H1 (cell line): ENCODE measurements at regions not wholly inside any gene's neighbourhood (a gene's known extent, or its start where the extent isn't known, plus 50 kb on each side); places are given as distances from the start of the nearest gene placed in this dataset.

Experiments
- CTCF ChIA-PET: fragments of 300-600 bp; sonication (Branson Sonifier 250); formaldehyde crosslinking; loops from one replicate; lab custom pipeline; 2021; ENCODE audit not compliant: partially characterized antibody; lab: Charles Lee
- POLR2A ChIA-PET: fragments of 300-600 bp; sonication (Branson Sonifier 250); formaldehyde crosslinking; loops from one replicate; lab custom pipeline; 2021; ENCODE audit warnings: inconsistent platforms; ENCODE audit not compliant: partially characterized antibody; lab: Charles Lee
- DNase-seq, 2 experiments: peaks; one replicate each; pipeline versions ENCODE4 v3.0.0 to v3.0.0-alpha.2; 2010 to 2022; ENCODE audit warnings: low spot score in 2 of 2, low read depth in 1 of 2, mixed read lengths in 1 of 2
- FAIRE-seq: peaks from 2 replicates; lab custom pipeline; 2011; peaks lifted over from hg19 to GRCh38; lab: Jason Lieb, UNC
- H2AFZ ChIP-seq: 2 replicates; pipeline ENCODE4 v1.8.1; 2012; ENCODE audit warnings: low read length, inconsistent platforms
- H2AK5ac ChIP-seq: 2 replicates; pipeline ENCODE4 v1.6.1; 2013; ENCODE audit warnings: low read depth, low read length
- H2BK120ac ChIP-seq: replicated peaks from 2 replicates; pipeline ENCODE3; 2013; ENCODE audit warnings: low read depth, low read length, inconsistent platforms
- H2BK12ac ChIP-seq: 2 replicates; pipeline ENCODE4 v1.6.1; 2013; ENCODE audit warnings: low read depth, low read length
- H2BK15ac ChIP-seq: 2 replicates; pipeline ENCODE4 v1.6.1; 2013; ENCODE audit warnings: low read length
- H2BK20ac ChIP-seq: 2 replicates; pipeline ENCODE4 v1.6.1; 2013; ENCODE audit warnings: low read length
- H2BK5ac ChIP-seq: 2 replicates; pipeline ENCODE4 v1.6.1; 2013; ENCODE audit warnings: low read depth, low read length
- H3K14ac ChIP-seq: 2 replicates; pipeline ENCODE4 v1.6.1; 2013; ENCODE audit warnings: inconsistent platforms; ENCODE audit not compliant: insufficient read length
- H3K18ac ChIP-seq: 2 replicates; pipeline ENCODE4 v1.6.1; 2013; ENCODE audit warnings: low read length; ENCODE audit errors: extremely low read depth
- H3K23ac ChIP-seq: 2 replicates; pipeline ENCODE4 v1.6.1; 2013; ENCODE audit warnings: inconsistent platforms; ENCODE audit not compliant: insufficient read length
- H3K23me2 ChIP-seq: 2 replicates; pipeline ENCODE4 v1.6.1; 2013; ENCODE audit warnings: low read depth, low read length
- H3K27ac ChIP-seq: 2 replicates; pipeline ENCODE4 v1.6.1; 2011; ENCODE audit warnings: low read depth, low read length, inconsistent platforms
- H3K27me3 ChIP-seq, 4 experiments: replicated peaks in 1 of 4; 1 replicate in 1 of 4; 2 replicates in 3 of 4; pipeline versions ENCODE4 v1.6.1 to v1.8.1; 2011 to 2013; ENCODE audit warnings: low read length in 3 of 4, mild to moderate bottlenecking in 3 of 4, inconsistent platforms in 2 of 4, mixed read lengths in 2 of 4, moderate library complexity in 1 of 4; ENCODE audit not compliant: control insufficient read depth in 3 of 4, insufficient read depth in 3 of 4; ENCODE audit errors: extremely low read depth in 1 of 4
- H3K36me3 ChIP-seq, 4 experiments: 2 replicates each; pipeline versions ENCODE4 v1.6.1 to v1.8.1; 2011 to 2013; ENCODE audit warnings: mild to moderate bottlenecking in 4 of 4, low read length in 3 of 4, moderate library complexity in 2 of 4, control low read depth in 1 of 4, inconsistent platforms in 1 of 4; ENCODE audit not compliant: insufficient read depth in 4 of 4, control insufficient read depth in 2 of 4
- H3K4ac ChIP-seq: replicated peaks from 2 replicates; pipeline ENCODE3; 2013; ENCODE audit warnings: low read length, low read depth, mixed read lengths, inconsistent platforms; ENCODE audit not compliant: insufficient read length
- H3K4me1 ChIP-seq, 4 experiments: replicated peaks in 1 of 4; 1 replicate in 1 of 4; 2 replicates in 3 of 4; pipeline versions ENCODE4 v1.6.1 to v1.8.1; 2011 to 2013; ENCODE audit warnings: low read length in 3 of 4, inconsistent platforms in 2 of 4, mixed read lengths in 1 of 4; ENCODE audit not compliant: insufficient read depth in 4 of 4, control insufficient read depth in 3 of 4
- H3K4me2 ChIP-seq, 2 experiments: 2 replicates each; pipeline versions ENCODE4 v1.6.1 to v1.8.1; 2011 to 2013; ENCODE audit warnings: low read depth in 2 of 2, low read length in 2 of 2, control low read depth in 1 of 2, inconsistent platforms in 1 of 2, mild to moderate bottlenecking in 1 of 2; ENCODE audit not compliant: insufficient read depth in 1 of 2
- H3K4me3 ChIP-seq, 4 experiments: fragments of 200-600, 300-600 bp in 1 of 4; sonication (generic), shearing (Covaris generic), sonication (Bioruptor Twin) in 1 of 4; 2 replicates each; pipeline versions ENCODE4 v1.5.1 to v1.8.1; 2011 to 2016; ENCODE audit warnings: low read length in 4 of 4, low read depth in 3 of 4, control low read depth in 2 of 4, inconsistent platforms in 2 of 4, mild to moderate bottlenecking in 2 of 4, mixed read lengths in 1 of 4, moderate library complexity in 1 of 4; ENCODE audit not compliant: insufficient read depth in 2 of 4; ENCODE audit errors: extremely low read depth in 1 of 4
- H3K56ac ChIP-seq: replicated peaks from 2 replicates; pipeline ENCODE3; 2013; ENCODE audit warnings: low read depth, mild to moderate bottlenecking, mixed read lengths, low read length, inconsistent platforms; ENCODE audit not compliant: insufficient read length
- H3K79me1 ChIP-seq: 2 replicates; pipeline ENCODE4 v1.6.1; 2013; ENCODE audit warnings: low read depth, low read length, control low read depth
- H3K79me2 ChIP-seq, 2 experiments: 2 replicates each; pipeline versions ENCODE4 v1.6.1 to v1.8.1; 2012 to 2013; ENCODE audit warnings: low read length in 2 of 2, mild to moderate bottlenecking in 2 of 2, inconsistent platforms in 1 of 2; ENCODE audit not compliant: insufficient read depth in 2 of 2, control insufficient read depth in 1 of 2
- H3K9ac ChIP-seq, 4 experiments: replicated peaks in 1 of 4; 1 replicate in 1 of 4; 2 replicates in 3 of 4; pipeline versions ENCODE4 v1.6.1 to v1.8.1; 2011 to 2013; ENCODE audit warnings: low read depth in 3 of 4, low read length in 3 of 4, control low read depth in 2 of 4, mild to moderate bottlenecking in 2 of 4, moderate library complexity in 2 of 4, inconsistent platforms in 1 of 4; ENCODE audit errors: extremely low read depth in 1 of 4
- H3K9me3 ChIP-seq, 2 experiments: 2 replicates each; pipeline versions ENCODE4 v1.6.1 to v1.8.1; 2012 to 2013; ENCODE audit warnings: mild to moderate bottlenecking in 2 of 2, moderate library complexity in 2 of 2, control low read depth in 1 of 2, inconsistent platforms in 1 of 2, low read depth in 1 of 2, low read length in 1 of 2, mixed read lengths in 1 of 2; ENCODE audit not compliant: insufficient read depth in 2 of 2
- H4K20me1 ChIP-seq, 2 experiments: replicated peaks in 1 of 2; 2 replicates each; pipeline versions ENCODE3 to v1.8.1; 2011 to 2013; ENCODE audit warnings: inconsistent platforms in 2 of 2, low read length in 2 of 2, mild to moderate bottlenecking in 1 of 2; ENCODE audit not compliant: insufficient read depth in 2 of 2, control insufficient read depth in 1 of 2
- H4K5ac ChIP-seq: 2 replicates; pipeline ENCODE4 v1.6.1; 2013; ENCODE audit warnings: low read length, low read depth, mixed read lengths, inconsistent platforms; ENCODE audit not compliant: insufficient read length
- H4K8ac ChIP-seq: 2 replicates; pipeline ENCODE4 v1.8.0; 2013; ENCODE audit warnings: mild to moderate bottlenecking, moderate library complexity, low read length, inconsistent platforms; ENCODE audit not compliant: insufficient read depth; ENCODE audit errors: extremely low read depth
- H4K91ac ChIP-seq: replicated peaks from 2 replicates; pipeline ENCODE3; 2013; ENCODE audit warnings: low read length, mixed read lengths, inconsistent platforms; ENCODE audit not compliant: insufficient read length
- BCL11A ChIP-seq, 2 experiments: IDR thresholded peaks; one replicate each; pipeline ENCODE4 v1.6.1; 2011; ENCODE audit warnings: low read depth in 2 of 2, low read length in 2 of 2, mild to moderate bottlenecking in 2 of 2
- CHD1 ChIP-seq: IDR thresholded peaks from 2 replicates; pipeline ENCODE4 v1.6.1; 2012; ENCODE audit warnings: low read depth, low read length, improper control_type of control experiment
- NRF1 ChIP-seq: IDR thresholded peaks from 2 replicates; pipeline ENCODE4 v1.6.1; 2011; ENCODE audit warnings: mild to moderate bottlenecking, low read depth, low read length, improper control_type of control experiment
- TEAD4 ChIP-seq: IDR thresholded peaks from 2 replicates; pipeline ENCODE4 v1.6.1; 2012; ENCODE audit warnings: low read depth, low read length, inconsistent platforms, mixed read lengths
- WGBS, 2 experiments: shearing (Covaris generic) in 1 of 2; methylation state at CpG; one replicate each; pipeline versions ENCODE4 v1.1.6 to v1.1.7; 2013 to 2015; ENCODE audit warnings: low lambda C conversion rate in 2 of 2, mixed read lengths in 2 of 2, inconsistent platforms in 1 of 2, low coverage in 1 of 2, missing lambda C conversion rate in 1 of 2; ENCODE audit not compliant: insufficient replicate concordance in 2 of 2, insufficient coverage in 1 of 2, insufficient read length in 1 of 2; ENCODE audit errors: extremely low coverage in 1 of 2, missing lambda C conversion rate in 1 of 2; 5-methylcytosine and 5-hydroxymethylcytosine counted together

- Histone ChIP-seq H3K9ac (no peak overlapping the region), H2BK5ac (no peak overlapping the region), H3K27me3 (no peaks in the 10 kb centered on the region), H3K4me3 (no peak overlapping the region), H3K23me2 (peaks cover 15% of the 10 kb centered on the region), H2BK12ac (no peak overlapping the region), H2BK15ac (no peak overlapping the region), H3K18ac (no peak overlapping the region; the same call in 1 of the 2 replicates), H3K27ac (no peak overlapping the region), H4K20me1 (peaks cover 0 to 5% of the 10 kb centered on the region in 2 experiments), H4K91ac (peak overlapping the region; percentile 40), H4K5ac (no peak overlapping the region), H2BK120ac (no peak overlapping the region), H3K4ac (no peak overlapping the region), H3K79me1 (peaks cover 4% of the 10 kb centered on the region; the same call in 1 of the 2 replicates), H3K36me3 (no peaks in the 10 kb centered on the region; a peak in 1 of 8 replicates), H3K4me2 (no peak overlapping the region), H3K9me3 (peaks cover 0 to 5% of the 10 kb centered on the region in 2 experiments; a peak in 1 of 4 replicates), H3K4me1 (peaks cover 0 to 2% (median 0%) of the 10 kb centered on the region in 4 experiments; a peak in 1 of 7 replicates), H4K8ac (no peak overlapping the region; the same call in 1 of the 2 replicates), H3K14ac (no peak overlapping the region), H2AFZ (no peak overlapping the region), H2BK20ac (no peak overlapping the region), H3K23ac (no peak overlapping the region), H3K79me2 (peaks cover 0 to 4% of the 10 kb centered on the region in 2 experiments; a peak in 1 of 4 replicates), H3K56ac (no peak overlapping the region), H2AK5ac (peak overlapping the region; percentile 53; the same call in 1 of the 2 replicates)
- no peak for TF ChIP-seq BCL11A (IDR thresholded peaks at IDR 0.05; ENCODE audit: low read depth in 2 of 2, low read length in 2 of 2)
- no peak for TF ChIP-seq CHD1
- TF ChIP-seq TEAD4: no peak
- TF ChIP-seq NRF1: no peak
- DNase-seq: no peak
- CTCF ChIA-PET: interaction anchor here (0.7 kb wide), 1 partner anchor 171 kb away, joined by 3 read pairs; no protein-coding TSS in a partner anchor
- WGBS, 2 experiments: 90% methylated on average over 25 of the region's 25 CpGs; no CpG with 5 or more reads in 1 of the 2 experiments
- no peak for FAIRE-seq
- POLR2A ChIA-PET: no interaction called here
Measured at GRCh38 chr4:3613967-3614730, 81.9 kb upstream of the LRPAP1 start.
